H1 (cell line): ENCODE measurements at regions not wholly inside any gene's neighbourhood (a gene's known extent, or its start where the extent isn't known, plus 50 kb on each side); places are given as distances from the start of the nearest gene placed in this dataset.

Experiments used
- CEBPB ChIP-seq: IDR thresholded peaks from 2 replicates; pipeline ENCODE4 v1.6.1; 2012; ENCODE audit warnings: low read depth, low read length
- JUN ChIP-seq: IDR thresholded peaks from 2 replicates; pipeline ENCODE4 v1.6.1; 2011; ENCODE audit warnings: low read depth, mild to moderate bottlenecking, improper control_type of control experiment, low read length
- JUND ChIP-seq: IDR thresholded peaks from 2 replicates; pipeline ENCODE4 v1.6.1; 2011; ENCODE audit warnings: mild to moderate bottlenecking, improper control_type of control experiment, low read length
- TAF1 ChIP-seq: IDR thresholded peaks from 2 replicates; pipeline ENCODE4 v1.6.1; 2011; ENCODE audit warnings: mild to moderate bottlenecking, low read depth, low read length
- TCF12 ChIP-seq: IDR thresholded peaks from 2 replicates; pipeline ENCODE4 v1.6.1; 2011; ENCODE audit warnings: low read depth, mild to moderate bottlenecking, low read length
- TF ChIP-seq, protein P1 (sequence below), 3 experiments: IDR thresholded peaks; 1 replicate in 2 of 3; 2 replicates in 1 of 3; pipeline versions ENCODE4 v1.5.1 to v1.6.1; 2011; ENCODE audit warnings: low read length in 3 of 3, mild to moderate bottlenecking in 3 of 3, inconsistent platforms in 2 of 3, low read depth in 1 of 3, moderate library complexity in 1 of 3; ENCODE audit not compliant: insufficient read depth in 1 of 3; ENCODE audit errors: control extremely low read depth in 1 of 3

DNA sequence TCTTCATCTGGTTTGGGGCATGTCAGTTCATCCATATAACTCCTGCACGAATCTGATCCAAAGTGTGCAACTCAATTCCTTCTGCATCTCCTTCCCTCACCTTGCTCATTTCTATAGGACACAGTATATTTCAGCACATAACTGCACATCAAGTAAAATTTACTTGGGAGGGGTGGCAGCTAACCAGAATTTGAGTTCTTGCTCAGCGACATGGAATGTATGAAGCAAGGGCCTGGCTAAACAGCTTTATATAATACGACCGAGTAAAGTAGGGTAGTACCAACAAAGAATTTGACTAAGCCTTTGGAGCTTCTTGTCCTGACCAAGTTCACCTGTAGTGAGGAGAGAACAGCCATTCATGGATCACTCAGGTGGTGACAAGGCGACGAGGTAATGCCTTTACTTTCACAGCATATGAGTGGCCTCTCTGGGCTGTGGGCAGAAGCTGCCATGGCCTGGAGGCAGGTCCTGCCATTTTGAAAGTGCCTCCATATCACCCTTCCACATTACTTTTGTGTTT is 570.2 kb upstream of the TNP1 start:
- TF ChIP-seq JUN, result no peak
- TF ChIP-seq CEBPB, result no peak
- TF ChIP-seq, protein P1, sequence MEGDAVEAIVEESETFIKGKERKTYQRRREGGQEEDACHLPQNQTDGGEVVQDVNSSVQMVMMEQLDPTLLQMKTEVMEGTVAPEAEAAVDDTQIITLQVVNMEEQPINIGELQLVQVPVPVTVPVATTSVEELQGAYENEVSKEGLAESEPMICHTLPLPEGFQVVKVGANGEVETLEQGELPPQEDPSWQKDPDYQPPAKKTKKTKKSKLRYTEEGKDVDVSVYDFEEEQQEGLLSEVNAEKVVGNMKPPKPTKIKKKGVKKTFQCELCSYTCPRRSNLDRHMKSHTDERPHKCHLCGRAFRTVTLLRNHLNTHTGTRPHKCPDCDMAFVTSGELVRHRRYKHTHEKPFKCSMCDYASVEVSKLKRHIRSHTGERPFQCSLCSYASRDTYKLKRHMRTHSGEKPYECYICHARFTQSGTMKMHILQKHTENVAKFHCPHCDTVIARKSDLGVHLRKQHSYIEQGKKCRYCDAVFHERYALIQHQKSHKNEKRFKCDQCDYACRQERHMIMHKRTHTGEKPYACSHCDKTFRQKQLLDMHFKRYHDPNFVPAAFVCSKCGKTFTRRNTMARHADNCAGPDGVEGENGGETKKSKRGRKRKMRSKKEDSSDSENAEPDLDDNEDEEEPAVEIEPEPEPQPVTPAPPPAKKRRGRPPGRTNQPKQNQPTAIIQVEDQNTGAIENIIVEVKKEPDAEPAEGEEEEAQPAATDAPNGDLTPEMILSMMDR (IDR thresholded peaks at IDR 0.05; ENCODE audit: control extremely low read depth in 1 of 3, insufficient read depth in 1 of 3, low read depth in 1 of 3, low read length in 3 of 3), result no peak
- TF ChIP-seq TCF12, result no peak
- TF ChIP-seq TAF1, result no peak
- no peak for TF ChIP-seq JUND
